NCI-H2029 (cell line): ENCODE measurements at regions not wholly inside any gene's neighbourhood (a gene's known extent, or its start where the extent isn't known, plus 50 kb on each side); places are given as distances from the start of the nearest gene placed in this dataset.
A peak's percentile ranks its signal among the peaks of the same experiment; 100 is the strongest.

Experiments used
- DNase-seq: peaks from one replicate; lab custom pipeline; 2025; lab: John Stamatoyannopoulos, UW

- peak; percentile 95 for DNase-seq
Observed at GRCh38 chr7:50962962-50963374, 180.3 kb upstream of the GRB10 start.

GRCh38 chr7:50962281-50962883 lies 179.7 kb upstream of the GRB10 start:
- DNase-seq: no peak

- DNase-seq: peak; percentile 74
Observed at GRCh38 chr7:50960621-50961310, 178.1 kb upstream of the GRB10 start.

GRCh38 chr7:50959991-50960390 lies 177.3 kb upstream of the GRB10 start:
- DNase-seq: no peak

GRCh38 chr7:50959560-50959959 lies 176.9 kb upstream of the GRB10 start:
- DNase-seq: no peak

GRCh38 chr7:50957855-50958254 lies 175.2 kb upstream of the GRB10 start:
- DNase-seq: no peak

- no peak for DNase-seq
Observed at GRCh38 chr7:50957431-50957830, 174.7 kb upstream of the GRB10 start.

- no peak for DNase-seq
Observed at GRCh38 chr7:50956522-50957155, 173.9 kb upstream of the GRB10 start.

GRCh38 chr7:50954716-50955115 lies 172.0 kb upstream of the GRB10 start:
- DNase-seq: no peak

- no peak for DNase-seq
Observed at GRCh38 chr7:50954245-50954644, 171.5 kb upstream of the GRB10 start.

GRCh38 chr7:50953820-50954219 lies 171.1 kb upstream of the GRB10 start:
- no peak for DNase-seq

GRCh38 chr7:50953303-50953702 lies 170.6 kb upstream of the GRB10 start:
- no peak for DNase-seq

- no peak for DNase-seq
Observed at GRCh38 chr7:50952544-50952943, 169.8 kb upstream of the GRB10 start.

- no peak for DNase-seq
Observed at GRCh38 chr7:50952120-50952519, 169.4 kb upstream of the GRB10 start.

GRCh38 chr7:50943482-50943881 lies 160.8 kb upstream of the GRB10 start:
- DNase-seq: no peak

GRCh38 chr7:50941525-50941924 lies 158.8 kb upstream of the GRB10 start:
- no peak for DNase-seq

- DNase-seq: no peak
Observed at GRCh38 chr7:50940621-50941020, 157.9 kb upstream of the GRB10 start.

- DNase-seq: no peak
Observed at GRCh38 chr7:50939021-50939420, 156.3 kb upstream of the GRB10 start.

GRCh38 chr7:50937727-50938126 lies 155.0 kb upstream of the GRB10 start:
- DNase-seq: no peak

- no peak for DNase-seq
Observed at GRCh38 chr7:50926049-50926448, 143.4 kb upstream of the GRB10 start.

- DNase-seq: no peak
Observed at GRCh38 chr7:50923476-50923875, 140.8 kb upstream of the GRB10 start.

- DNase-seq: no peak
Observed at GRCh38 chr7:50921114-50921813, 138.6 kb upstream of the GRB10 start.
